ENCODE measurements at regions not wholly inside any gene's neighbourhood (a gene's known extent, or its start where the extent isn't known, plus 50 kb on each side); places are given as distances from the start of the nearest gene placed in this dataset.

DNA sequence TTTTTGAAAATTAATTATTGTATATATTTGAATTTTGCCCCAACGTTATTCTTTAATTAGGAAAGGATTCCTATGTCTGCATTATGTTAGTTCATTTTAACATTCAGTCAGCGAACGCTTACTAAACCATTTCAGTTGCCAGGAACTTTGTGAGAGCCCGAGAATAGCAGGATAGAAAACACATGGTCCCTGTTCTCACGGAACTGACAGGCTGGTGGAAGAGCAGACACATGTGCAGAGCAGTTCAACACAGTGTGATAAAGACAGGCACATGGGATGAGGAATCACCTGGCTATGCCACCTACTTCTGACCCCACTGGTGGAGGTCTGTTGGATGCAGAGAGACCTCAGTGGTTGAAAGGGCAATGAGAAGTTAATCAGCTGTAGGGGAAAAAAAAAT, 367.2 kb downstream of the EPM2A start:
- DNase-seq = no peak

DNA sequence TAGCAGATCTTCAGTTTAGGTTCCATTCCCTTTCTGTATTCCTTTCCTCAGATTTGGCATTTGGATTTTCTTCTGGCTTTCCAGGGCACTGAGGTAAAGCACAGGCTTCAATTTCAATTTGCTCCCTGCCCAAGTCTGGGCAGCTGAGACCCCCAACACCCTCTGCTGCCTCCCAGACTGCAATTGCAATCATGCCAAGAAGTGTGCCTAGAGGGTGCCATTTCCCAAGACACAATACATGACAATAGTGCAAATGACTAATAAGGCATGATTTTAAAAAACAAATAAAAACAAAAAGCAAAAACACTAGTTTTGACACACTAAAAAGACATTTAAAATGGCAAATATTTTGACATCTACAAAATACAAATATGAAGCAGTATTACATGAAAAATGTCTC, 364.8 kb downstream of the EPM2A start:
- no peak for DNase-seq

DNA sequence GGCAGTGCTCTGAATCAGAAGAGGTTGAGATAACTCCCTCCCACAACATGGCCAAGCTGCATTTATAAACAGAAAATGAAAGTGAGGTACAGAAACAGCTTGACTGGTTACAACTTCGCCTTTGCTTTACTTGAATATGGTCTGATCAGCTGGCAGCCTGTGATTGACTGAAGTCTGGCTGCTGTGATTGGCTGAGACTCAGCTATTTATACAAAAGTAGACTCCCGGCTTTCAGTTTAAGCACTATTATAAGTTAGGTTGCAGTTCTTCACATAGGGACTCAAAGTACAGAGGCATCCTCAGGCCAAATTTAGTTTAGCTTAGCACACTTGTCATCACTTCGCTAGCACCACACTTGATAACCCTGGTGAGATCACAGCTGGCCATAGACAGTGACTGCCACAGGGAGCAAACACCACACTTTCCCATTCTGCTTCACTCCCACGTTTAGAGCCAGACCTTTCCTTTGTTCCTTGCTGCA, 362.6 kb downstream of the EPM2A start:
- DNase-seq = peak; percentile 10

DNA sequence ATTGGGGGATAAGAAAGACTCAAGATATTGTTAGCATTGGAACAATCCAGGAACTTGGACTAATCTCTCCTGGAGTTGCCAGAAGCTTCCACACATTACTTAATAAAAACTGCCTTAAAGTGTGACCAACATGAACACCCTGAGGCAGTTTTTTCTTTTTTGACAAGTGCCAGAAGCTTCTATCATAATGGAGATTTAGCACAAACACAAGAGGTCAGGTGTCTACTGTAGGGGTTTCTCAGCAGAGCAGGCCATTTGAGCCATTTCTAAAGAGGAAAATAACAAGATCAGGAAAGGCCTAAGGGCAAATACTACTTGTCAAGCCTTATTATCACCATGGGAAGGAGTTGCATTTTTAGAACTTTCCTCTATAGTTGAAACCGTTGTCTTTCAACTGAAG, 361.5 kb downstream of the EPM2A start:
- no peak for DNase-seq

DNA sequence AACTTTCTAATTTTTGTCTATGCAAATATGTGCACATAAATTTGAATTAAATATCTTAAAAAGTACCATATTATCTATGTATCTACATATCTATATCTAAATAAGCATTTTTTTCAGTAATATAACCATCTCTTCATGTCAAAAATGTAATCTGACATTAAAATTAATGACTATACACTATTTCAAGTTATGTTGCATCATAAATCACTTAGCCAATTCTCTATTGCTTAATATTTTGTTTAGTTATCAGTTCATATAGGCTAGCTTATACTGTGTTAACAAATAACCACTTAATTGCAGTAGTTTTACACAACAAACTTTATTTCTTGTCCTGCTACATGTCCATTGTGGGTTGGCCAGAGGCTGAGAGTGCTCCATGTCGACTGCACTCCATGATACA, 360.8 kb downstream of the EPM2A start:
- DNase-seq = no peak

DNA sequence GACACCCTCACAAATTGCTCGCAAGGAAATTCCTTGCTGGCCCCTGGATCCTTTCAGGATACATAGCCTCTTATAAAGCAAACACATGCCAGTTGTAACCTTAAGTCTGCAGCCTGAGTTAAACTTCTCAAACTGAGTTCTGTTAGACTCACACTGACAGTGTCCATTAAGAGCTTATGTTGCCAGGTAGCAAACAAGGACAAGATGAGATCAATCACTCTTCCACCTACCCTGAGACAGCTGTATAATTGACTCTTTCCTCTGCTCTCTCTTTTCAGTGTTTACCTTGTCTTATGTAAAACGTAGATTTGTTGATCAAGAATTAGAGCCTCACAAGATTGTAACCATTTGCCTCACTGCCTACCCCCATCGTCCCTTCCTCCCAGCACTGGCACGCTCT, 359.8 kb downstream of the EPM2A start:
- no peak for DNase-seq

DNA sequence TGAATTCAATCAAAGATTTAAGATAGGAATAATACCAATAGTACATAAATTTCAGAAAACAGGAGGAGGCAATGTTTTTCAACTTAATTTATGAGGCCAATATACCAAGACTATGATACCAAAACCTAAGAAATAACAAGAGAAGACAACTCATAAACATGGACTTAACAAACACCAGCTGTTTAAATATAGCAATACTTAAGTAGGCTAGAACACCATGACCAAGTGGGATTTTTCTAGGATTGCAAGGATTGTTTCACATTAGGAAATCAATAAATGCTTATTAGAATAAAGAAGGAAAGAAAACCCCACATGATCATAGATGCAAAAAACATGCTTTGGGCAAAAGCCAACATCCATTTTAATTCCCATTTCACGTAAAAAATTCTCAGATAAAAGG, 355.1 kb downstream of the EPM2A start:
- DNase-seq = no peak

DNA sequence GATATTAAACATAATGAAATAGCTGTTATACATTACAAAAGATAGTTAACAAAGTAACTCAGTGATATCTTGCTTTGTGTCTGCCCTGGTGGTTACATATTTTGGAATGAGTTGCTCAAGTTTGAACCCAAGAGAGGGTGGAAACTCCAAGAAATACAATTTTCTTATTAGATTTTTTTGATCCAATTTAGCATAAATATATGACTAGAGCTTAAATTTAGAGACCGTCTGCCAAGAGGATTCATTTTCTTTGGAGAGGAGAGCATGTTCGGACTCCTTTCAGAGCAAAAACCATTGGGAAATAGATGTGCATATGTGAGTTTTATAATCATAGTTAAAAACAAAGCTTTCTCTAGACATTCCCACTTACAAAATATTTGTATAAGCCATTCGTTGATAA, 353.4 kb downstream of the EPM2A start:
- DNase-seq = no peak

DNA sequence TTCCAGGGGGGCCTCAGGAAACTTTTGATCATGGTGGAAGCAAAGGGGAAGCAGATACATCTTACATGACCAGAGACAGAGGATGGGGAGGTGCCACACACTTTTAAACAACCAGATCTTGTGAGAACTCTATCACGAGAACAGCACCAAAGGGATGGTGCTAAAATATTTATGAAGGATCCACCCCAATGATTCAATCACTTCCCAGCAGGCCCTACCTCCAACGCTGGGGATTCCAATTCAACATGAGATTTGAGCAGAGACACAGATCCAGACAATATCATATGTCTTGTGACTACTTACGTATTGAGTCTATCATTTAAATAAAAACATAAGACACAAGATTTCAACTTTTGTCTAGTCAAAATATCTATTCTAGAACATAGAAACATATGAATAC, 351.9 kb downstream of the EPM2A start:
- DNase-seq = no peak

DNA sequence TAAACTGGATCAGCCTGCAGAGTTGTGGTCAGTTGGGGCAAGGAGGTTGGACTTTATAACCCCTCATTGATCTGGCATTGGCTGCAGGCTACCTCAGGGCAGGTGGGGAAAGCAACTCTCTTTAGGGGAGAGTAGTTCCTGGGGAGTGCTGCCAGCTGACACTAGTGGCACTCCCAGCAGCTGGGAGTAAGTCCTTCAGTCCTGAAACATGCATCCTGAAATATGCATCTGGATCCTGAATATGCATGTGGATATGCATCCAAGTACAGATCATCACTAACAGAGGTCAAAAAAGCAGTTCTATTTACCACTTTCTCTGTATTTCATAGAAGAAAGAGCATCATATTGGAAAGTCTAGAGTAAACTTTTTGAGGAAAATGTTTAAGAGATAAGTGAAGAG, 350.8 kb downstream of the EPM2A start:
- no peak for DNase-seq

DNA sequence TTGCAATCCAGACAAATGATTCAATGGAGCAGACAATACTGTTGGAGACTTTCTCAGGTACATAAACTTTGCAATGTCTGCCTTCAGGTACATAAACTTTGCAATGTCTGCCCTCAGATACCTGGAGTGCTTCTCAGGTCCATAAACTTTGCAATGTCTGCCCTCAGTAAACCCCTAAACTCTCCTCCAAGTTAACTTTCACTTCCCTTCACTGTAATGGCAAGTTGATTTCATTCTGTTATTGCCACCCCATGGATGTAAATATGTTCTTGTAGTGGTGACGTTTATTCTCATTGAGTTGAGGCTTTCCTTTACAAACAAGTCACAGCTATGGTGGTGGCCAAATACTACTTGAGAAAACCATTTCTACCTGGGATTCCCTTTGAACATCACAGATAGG, 338.8 kb downstream of the EPM2A start:
- DNase-seq = no peak

DNA sequence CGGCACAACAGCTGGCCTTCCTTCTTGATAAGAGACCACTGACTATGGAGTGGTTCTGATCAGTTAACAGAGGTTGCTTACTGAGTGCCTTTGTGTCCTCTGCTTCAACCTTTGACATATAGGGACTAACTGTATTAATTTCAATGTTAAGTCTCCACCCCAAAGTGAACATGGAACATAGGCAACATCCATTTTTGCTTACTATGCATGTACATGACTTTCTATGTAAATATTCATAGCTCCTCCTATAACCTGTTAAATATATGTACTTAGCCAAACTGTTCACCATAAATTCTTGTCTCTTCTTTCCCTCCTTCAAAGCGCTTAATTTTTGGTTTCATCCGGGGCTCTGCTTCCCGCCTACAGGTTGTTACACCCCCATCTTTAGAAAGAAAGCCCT, 334.8 kb downstream of the EPM2A start:
- no peak for DNase-seq

DNA sequence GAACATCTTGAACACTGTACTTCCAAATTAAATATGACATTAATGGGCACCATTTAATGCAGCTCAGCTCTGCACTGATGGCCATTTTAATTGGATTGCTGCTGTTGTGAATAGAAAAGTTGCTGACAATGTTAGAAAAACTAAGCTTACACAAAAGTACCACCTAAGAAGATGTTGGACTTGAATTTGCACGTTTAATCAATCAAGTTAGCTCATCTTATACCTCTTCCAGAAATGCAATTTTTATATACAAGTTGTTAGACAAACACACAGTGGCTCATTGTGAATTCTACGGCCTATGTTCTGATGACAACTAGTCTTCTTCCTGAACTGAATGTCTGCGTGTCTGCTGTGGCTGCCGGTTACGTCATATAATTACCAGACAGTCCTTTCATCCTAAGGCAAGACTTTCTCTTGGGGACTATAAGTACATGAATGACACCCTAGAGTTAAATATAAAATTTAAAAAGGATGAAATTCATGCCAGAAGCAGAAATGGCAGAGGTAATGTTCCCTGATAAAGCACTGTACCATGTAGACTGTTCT, 330.2 kb downstream of the EPM2A start:
- no peak for DNase-seq

DNA sequence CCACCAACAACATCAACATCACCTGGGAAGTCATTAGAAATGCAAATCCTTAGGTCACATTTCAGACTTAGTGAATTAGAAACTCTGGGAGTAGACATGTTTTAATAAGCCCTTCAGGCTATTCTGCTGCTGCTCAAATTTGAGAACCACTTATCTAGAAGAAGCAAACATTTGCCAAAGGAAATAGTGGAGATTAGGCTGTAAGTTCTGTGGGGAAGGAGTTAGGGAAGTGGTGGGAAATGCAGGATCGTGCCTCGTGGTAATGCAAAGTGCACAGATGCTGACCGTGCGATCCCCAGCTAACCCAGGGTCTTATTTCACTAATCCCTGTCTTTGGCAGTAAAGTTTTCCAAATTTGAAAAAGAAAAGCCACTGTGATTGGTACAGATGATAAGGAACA, 328.5 kb downstream of the EPM2A start:
- DNase-seq = no peak

DNA sequence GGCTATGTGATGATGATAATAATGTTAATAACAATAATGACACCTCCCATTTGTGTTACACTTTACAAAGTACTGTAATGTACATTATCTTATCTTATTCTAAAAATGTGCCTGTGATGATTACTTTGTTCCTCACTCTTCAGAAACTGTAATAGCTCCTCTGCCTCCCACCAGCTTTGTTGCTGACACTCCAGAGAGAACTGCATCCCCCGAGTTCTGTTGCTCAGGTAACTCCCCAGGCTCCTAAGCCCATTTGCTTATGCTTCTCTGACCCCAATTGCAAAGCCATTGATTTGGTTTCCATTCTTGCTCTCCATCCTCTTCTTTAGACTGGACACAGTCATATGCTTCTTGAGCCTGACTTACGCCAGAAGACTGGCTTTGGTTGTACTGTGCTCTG, 319.7 kb downstream of the EPM2A start:
- DNase-seq = no peak

DNA sequence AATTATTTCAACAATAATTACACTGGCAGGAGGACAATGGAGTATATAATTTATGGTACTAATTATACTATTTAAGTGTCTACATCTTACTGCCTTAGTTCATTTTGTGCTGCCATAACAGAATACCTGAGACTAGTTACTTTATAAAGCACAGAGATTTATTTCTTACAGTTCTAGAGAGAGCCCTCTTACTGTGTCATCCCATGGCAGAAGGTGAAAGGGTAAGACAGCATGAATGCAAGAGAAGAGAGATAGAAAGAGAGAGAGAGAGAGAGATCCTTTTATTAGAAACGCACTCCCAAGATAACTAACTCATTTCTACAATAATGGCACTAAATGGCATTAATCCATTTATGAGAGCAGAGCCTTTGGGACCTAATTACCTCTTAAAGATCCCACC, 314.7 kb downstream of the EPM2A start:
- no peak for DNase-seq

DNA sequence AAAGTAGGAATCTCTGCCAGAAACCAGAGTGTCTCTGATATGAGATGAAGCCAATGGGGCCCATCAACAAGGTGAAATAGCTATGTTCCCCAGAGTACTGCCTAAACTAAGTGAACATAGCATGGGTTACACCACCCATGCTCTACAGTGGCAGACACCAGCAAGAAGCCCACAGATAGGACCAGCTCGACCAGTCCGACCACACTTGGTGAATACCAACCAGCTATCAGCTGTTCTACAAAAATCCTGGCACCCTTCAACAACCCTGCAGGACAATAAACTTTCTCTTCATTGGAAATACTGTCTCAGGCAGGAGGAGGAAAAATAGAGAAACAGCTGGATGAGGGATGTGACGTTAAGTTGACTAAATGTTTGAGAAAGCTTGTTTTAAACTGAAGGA, 311.4 kb downstream of the EPM2A start:
- DNase-seq = no peak

DNA sequence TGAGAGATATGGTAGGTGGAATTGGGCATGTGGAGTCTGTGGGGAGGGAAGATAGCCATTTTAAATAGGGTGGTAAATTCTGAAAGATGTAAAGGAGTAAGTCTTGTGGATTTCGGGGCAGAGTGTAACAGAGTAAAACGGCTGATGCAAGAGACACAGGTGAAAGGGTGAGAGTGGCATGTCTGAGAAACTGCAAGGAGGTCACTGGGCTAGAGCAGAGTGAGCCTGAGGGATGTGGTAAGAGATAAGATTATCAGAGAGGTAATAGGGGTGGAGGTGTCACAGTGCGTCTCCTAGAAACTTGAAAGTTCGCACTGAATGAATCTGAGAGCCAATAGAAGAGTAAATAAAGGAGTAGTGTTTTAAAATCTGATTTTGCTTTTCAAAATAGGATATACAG, 308.1 kb downstream of the EPM2A start:
- no peak for DNase-seq

DNA sequence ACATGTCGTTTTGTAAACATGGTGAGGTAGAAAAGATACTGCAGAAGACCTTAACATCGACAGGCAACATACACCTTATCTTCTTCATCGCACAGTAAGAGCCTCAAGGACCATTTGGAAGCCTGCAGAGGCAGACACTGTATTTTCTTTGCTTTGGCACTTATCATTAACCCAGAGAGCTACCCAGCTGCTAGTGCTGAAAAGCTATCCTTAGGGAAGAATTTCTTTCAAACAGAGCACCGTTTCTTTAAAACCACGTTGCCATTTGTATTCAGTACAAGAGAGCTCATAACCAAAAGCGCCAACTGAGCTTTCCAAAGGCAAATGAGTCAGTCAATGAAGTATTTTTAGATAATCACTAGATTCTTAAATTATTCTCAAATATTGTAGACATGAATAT, 306.6 kb downstream of the EPM2A start:
- no peak for DNase-seq

DNA sequence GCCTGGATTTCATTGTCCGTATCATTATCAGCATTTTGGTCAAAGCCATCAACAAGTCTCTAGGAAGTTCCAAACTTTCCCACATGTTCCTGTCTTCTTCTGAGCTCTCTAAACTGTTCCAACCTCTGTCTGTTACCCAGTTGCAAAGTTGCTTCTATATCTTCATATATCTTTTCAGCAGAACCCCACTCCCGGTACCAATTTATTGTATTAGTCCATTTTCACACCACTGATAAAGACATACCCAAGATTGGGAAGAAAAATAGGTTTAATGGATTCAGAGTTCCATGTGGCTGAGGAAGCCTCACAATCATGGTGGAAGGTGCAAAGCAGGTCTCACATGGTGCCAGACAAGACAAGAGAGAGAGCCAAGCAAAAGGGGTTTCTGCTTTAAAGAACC, 293.2 kb downstream of the EPM2A start:
- no peak for DNase-seq

DNA sequence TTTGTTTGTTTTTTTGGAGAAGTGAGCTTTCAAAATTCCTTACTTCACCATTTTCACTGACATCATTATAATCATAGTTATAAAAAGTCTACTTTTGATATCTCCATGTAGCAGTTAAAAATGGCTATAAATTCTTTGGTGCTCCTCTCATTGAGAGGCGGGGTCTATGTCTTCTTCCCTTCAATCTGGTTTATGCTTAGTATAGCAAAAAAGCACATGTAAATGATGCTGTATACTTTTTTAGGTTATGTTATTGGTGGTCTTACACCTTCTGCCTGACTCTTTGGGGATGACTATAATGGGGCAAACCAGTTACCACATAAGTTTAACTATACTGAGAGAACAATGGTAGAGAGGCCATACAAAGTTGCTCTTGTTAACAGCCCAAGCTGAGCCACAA, 289.6 kb downstream of the EPM2A start:
- DNase-seq = no peak

DNA sequence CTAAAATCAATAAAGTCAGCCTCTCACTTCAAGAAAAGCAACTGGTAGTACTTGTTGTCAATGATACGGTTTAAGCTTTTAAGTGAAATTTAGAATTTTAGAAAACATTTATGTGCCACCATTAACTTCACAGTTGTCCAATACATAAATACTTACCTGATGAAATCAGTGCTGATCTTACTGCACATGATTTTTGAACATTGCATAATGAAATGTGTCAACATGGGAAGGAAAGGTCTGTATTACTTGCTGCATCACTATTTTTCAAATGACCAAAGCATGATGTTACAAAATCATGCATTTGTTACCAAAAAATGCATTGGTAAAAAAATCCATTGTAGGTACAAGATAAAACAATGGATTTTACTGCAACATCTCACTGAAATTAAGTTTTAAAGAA, 284.3 kb downstream of the EPM2A start:
- no peak for DNase-seq

DNA sequence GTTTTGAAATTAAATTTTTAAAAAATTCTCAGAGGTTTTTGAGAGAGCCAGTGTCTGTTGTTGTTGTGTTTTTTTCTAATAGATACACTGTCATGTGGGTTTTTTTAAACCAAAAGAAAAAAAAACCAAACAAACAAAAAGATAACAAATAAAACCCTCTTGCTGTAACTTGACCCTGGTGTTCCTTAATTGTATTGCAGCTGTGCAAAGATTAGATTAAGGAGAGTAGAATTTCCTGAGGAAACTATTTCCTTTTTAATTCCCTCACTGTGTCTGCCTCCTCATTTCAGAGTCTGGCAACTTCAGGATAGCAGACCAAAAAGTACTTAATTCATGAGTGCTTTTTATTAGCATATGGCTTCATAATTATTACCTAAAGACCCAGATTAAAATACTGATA, 281.9 kb downstream of the EPM2A start:
- no peak for DNase-seq

DNA sequence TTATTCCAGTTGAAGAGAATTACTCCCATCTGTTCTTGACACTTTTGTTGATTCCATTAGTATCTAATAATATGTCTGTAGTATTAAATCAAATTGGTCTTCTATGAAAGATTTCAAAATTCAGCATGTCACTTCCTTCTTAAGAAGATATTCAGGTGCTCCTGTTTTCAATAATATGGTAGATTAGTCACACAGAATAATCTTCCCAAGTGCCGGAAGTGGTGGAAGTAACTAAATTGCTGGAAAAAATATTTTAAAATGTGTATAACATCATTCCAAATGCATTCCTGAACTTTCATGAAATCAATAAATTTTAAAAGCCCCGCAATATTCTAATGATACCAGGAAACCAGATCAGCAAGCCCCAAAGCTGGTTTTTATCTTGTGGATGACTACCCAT, 281.3 kb downstream of the EPM2A start:
- DNase-seq = no peak

DNA sequence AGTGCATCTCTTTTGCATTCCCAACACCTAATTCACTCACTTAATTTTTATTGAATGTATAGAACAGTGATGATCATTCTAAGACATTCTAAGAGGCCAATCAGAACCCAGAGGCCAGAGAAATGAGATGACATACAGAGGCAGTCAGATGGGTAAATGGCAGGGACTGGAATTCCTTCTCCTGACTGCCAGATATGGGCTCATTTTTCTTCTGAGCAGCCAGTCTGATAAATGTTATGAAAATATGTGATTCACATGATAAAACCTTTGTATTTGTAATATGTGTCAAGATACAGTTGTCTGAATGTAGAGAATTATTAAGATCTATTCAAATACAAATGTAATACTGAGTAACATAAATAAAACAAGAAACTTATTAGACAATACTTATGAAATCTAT, 277.8 kb downstream of the EPM2A start:
- DNase-seq = no peak

DNA sequence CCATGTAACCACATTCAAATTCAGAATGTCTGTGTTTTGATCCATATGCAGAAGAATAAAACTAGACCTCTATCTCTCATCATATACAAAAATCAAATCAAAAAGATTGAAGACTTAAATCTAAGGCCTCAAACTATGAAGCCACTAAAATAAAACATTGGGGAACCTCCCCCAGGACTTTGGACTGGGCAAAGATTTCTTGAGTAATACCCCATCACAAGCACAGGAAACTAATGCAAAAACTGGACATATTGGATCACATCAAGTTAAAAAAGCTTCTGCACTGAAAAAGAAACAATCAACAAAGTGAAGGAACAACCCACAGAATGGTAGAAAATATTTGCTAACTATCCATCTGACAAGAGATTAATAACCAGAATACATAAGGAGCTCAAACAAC, 266.8 kb downstream of the EPM2A start:
- no peak for DNase-seq
